ENCODE measurements at regions not wholly inside any gene's neighbourhood (a gene's known extent, or its start where the extent isn't known, plus 50 kb on each side); places are given as distances from the start of the nearest gene placed in this dataset.

- no peak for DNase-seq (ENCODE audit: low read depth)
- TF ChIP-seq CTCF (IDR thresholded peaks at IDR 0.05; ENCODE audit: insufficient read depth, low read depth, low read length, missing control alignments): no peak
- no peak overlapping the region for H3K4me3 ChIP-seq (ENCODE audit: low read depth, low read length)
Measured at GRCh38 chr5:144703776-144704175, 533.1 kb downstream of the KCTD16 start.

GRCh38 chr5:144698484-144698883 lies 527.8 kb downstream of the KCTD16 start:
- no peak for DNase-seq (ENCODE audit: low read depth)
- no peak for TF ChIP-seq CTCF (IDR thresholded peaks at IDR 0.05; ENCODE audit: insufficient read depth, low read depth, low read length, missing control alignments)
- H3K4me3 ChIP-seq (ENCODE audit: low read depth, low read length): no peak overlapping the region

- no peak for DNase-seq (ENCODE audit: low read depth)
- H3K4me3 ChIP-seq (ENCODE audit: low read depth, low read length): no peak overlapping the region
- TF ChIP-seq CTCF (IDR thresholded peaks at IDR 0.05; ENCODE audit: insufficient read depth, low read depth, low read length, missing control alignments): no peak
Measured at GRCh38 chr5:144697847-144698262, 527.2 kb downstream of the KCTD16 start.

GRCh38 chr5:144691936-144692335 lies 521.3 kb downstream of the KCTD16 start:
- TF ChIP-seq CTCF (IDR thresholded peaks at IDR 0.05; ENCODE audit: insufficient read depth, low read depth, low read length, missing control alignments): no peak
- H3K4me3 ChIP-seq (ENCODE audit: low read depth, low read length): no peak overlapping the region
- no peak for DNase-seq (ENCODE audit: low read depth)

- TF ChIP-seq CTCF (IDR thresholded peaks at IDR 0.05; ENCODE audit: insufficient read depth, low read depth, low read length, missing control alignments): no peak
- DNase-seq (ENCODE audit: low read depth): no peak
- H3K4me3 ChIP-seq (ENCODE audit: low read depth, low read length): no peak overlapping the region
Measured at GRCh38 chr5:144684899-144685298, 514.2 kb downstream of the KCTD16 start.

- H3K4me3 ChIP-seq (ENCODE audit: low read depth, low read length): no peak overlapping the region
- no peak for DNase-seq (ENCODE audit: low read depth)
- TF ChIP-seq CTCF (IDR thresholded peaks at IDR 0.05; ENCODE audit: insufficient read depth, low read depth, low read length, missing control alignments): no peak
Measured at GRCh38 chr5:144680711-144681110, 510.0 kb downstream of the KCTD16 start.

- no peak overlapping the region for H3K4me3 ChIP-seq (ENCODE audit: low read depth, low read length)
- no peak for DNase-seq (ENCODE audit: low read depth)
- no peak for TF ChIP-seq CTCF (IDR thresholded peaks at IDR 0.05; ENCODE audit: insufficient read depth, low read depth, low read length, missing control alignments)
Measured at GRCh38 chr5:144671066-144671465, 500.4 kb downstream of the KCTD16 start.
